HUES64 (cell line): ENCODE measurements at regions not wholly inside any gene's neighbourhood (a gene's known extent, or its start where the extent isn't known, plus 50 kb on each side); places are given as distances from the start of the nearest gene placed in this dataset.

Experiments
- H3K27ac ChIP-seq: 2 replicates; pipeline ENCODE4 v1.7.0; 2013; ENCODE audit warnings: low read depth, low read length, inconsistent platforms
- H3K27me3 ChIP-seq: 2 replicates; pipeline ENCODE4 v1.6.1; 2013; ENCODE audit warnings: mild to moderate bottlenecking, low read length; ENCODE audit not compliant: insufficient read depth
- H3K36me3 ChIP-seq: 2 replicates; pipeline ENCODE4 v1.6.1; 2013; ENCODE audit warnings: mild to moderate bottlenecking, low read length; ENCODE audit not compliant: insufficient read depth
- H3K4me1 ChIP-seq: 2 replicates; pipeline ENCODE4 v1.6.1; 2013; ENCODE audit warnings: mild to moderate bottlenecking, low read length, moderate library complexity; ENCODE audit not compliant: insufficient read depth
- H3K4me3 ChIP-seq: 2 replicates; pipeline ENCODE4 v1.5.1; 2013; ENCODE audit warnings: mild to moderate bottlenecking, low read length, moderate library complexity
- H3K9ac ChIP-seq: 2 replicates; pipeline ENCODE4 v1.6.1; 2013; ENCODE audit warnings: mild to moderate bottlenecking, low read depth, low read length
- H3K9me3 ChIP-seq: 2 replicates; pipeline ENCODE4 v1.6.1; 2013; ENCODE audit warnings: low read depth, low read length; ENCODE audit not compliant: insufficient read depth
- WGBS: fragments of 150-250, 120-280 bp; methylation state at CpG from one replicate; pipeline ENCODE4 v1.1.7; 2013; ENCODE audit warnings: missing lambda C conversion rate; 5-methylcytosine and 5-hydroxymethylcytosine counted together

GRCh38 chr5:86780018-86780417 lies 162.3 kb downstream of the COX7C start:
- no peaks in the 10 kb centered on the region for H3K27me3 ChIP-seq
- no peak overlapping the region for H3K27ac ChIP-seq
- H3K4me3 ChIP-seq = no peak overlapping the region
- no peaks in the 10 kb centered on the region for H3K36me3 ChIP-seq
- H3K4me1 ChIP-seq = no peaks in the 10 kb centered on the region
- H3K9me3 ChIP-seq = no peaks in the 10 kb centered on the region
- no peak overlapping the region for H3K9ac ChIP-seq

GRCh38 chr5:86786955-86787354 lies 169.2 kb downstream of the COX7C start:
- H3K9ac ChIP-seq = no peak overlapping the region
- WGBS = 95% methylated on average over 2 of the region's 2 CpGs

GRCh38 chr5:86795659-86796058 lies 177.9 kb downstream of the COX7C start:
- Histone ChIP-seq H3K27me3 (no peaks in the 10 kb centered on the region), H3K4me3 (no peak overlapping the region), H3K9ac (no peak overlapping the region), H3K4me1 (peaks cover 13% of the 10 kb centered on the region), H3K9me3 (no peaks in the 10 kb centered on the region), H3K36me3 (no peaks in the 10 kb centered on the region), H3K27ac (no peak overlapping the region)
- 94% methylated on average over 1 of the region's 3 CpGs for WGBS

More at GRCh38 chr5:86786955-86787354, 169.2 kb downstream of the COX7C start:
- Histone ChIP-seq H3K4me3 (no peak overlapping the region), H3K27me3 (no peaks in the 10 kb centered on the region), H3K36me3 (no peaks in the 10 kb centered on the region), H3K9me3 (no peaks in the 10 kb centered on the region), H3K27ac (no peak overlapping the region), H3K4me1 (no peaks in the 10 kb centered on the region)

GRCh38 chr5:86797677-86798076 lies 179.9 kb downstream of the COX7C start:
- Histone ChIP-seq H3K4me1 (peaks cover 13% of the 10 kb centered on the region), H3K9me3 (no peaks in the 10 kb centered on the region), H3K27me3 (no peaks in the 10 kb centered on the region), H3K27ac (no peak overlapping the region), H3K4me3 (no peak overlapping the region), H3K36me3 (no peaks in the 10 kb centered on the region), H3K9ac (no peak overlapping the region)

DNA sequence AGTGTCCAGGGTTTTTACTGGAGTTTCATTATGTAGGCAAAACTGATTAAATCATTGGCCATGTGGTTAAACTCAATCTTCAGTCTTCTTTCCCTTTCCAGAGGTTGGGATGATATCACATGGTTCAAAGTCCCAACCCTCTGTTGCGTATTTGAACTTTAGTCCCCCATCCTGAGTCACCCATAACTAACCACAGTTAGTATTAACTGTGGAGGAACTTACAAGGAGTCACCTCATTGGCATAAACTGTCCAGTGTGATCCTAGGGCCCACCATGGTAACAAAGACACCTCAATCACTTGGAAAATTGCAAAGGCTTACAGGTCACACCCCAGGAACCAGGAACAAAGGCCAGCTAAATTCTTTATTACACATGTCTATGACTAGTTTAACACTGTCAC lies 188.5 kb downstream of the COX7C start:
- Histone ChIP-seq H3K9ac (no peak overlapping the region), H3K27ac (no peak overlapping the region), H3K27me3 (no peaks in the 10 kb centered on the region), H3K4me1 (no peaks in the 10 kb centered on the region), H3K9me3 (peaks cover 14% of the 10 kb centered on the region), H3K36me3 (no peaks in the 10 kb centered on the region), H3K4me3 (no peak overlapping the region)
- WGBS = 92% methylated on average over 1 of the region's 1 CpG

- no peak overlapping the region for H3K9ac ChIP-seq
- no peaks in the 10 kb centered on the region for H3K27me3 ChIP-seq
- no peak overlapping the region for H3K27ac ChIP-seq
- no peaks in the 10 kb centered on the region for H3K4me1 ChIP-seq
- 83% methylated on average over 2 of the region's 3 CpGs for WGBS
- H3K9me3 ChIP-seq = peaks cover 14% of the 10 kb centered on the region
- no peak overlapping the region for H3K4me3 ChIP-seq
- H3K36me3 ChIP-seq = no peaks in the 10 kb centered on the region
Observed at GRCh38 chr5:86807046-86808031, 189.6 kb downstream of the COX7C start.

DNA sequence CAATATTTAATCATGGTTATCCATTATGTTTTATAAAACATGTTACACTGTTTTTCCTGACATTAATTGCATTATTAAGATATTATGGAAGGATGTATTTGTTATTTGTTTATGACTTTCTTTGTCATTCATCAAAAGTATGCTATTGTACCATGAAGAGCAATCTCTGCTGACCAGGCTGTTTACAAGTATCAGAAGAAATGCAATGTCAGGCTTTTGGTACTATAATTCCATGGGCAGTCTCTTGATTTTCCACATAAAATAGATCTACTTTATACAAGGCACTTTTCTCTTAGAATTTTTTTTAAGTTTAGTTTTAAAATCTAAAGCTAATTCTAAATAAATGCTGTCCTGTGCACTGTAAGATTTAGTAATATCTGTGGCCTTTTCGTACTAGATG lies 196.6 kb downstream of the COX7C start:
- H3K4me1 ChIP-seq = no peaks in the 10 kb centered on the region
- H3K27ac ChIP-seq = no peak overlapping the region
- H3K9ac ChIP-seq = no peak overlapping the region
- H3K36me3 ChIP-seq = no peaks in the 10 kb centered on the region
- no peaks in the 10 kb centered on the region for H3K9me3 ChIP-seq
- H3K27me3 ChIP-seq = no peaks in the 10 kb centered on the region
- 96% methylated on average over 1 of the region's 1 CpG for WGBS
- no peak overlapping the region for H3K4me3 ChIP-seq

GRCh38 chr5:86814907-86815306 lies 197.2 kb downstream of the COX7C start:
- no peak overlapping the region for H3K4me3 ChIP-seq

DNA sequence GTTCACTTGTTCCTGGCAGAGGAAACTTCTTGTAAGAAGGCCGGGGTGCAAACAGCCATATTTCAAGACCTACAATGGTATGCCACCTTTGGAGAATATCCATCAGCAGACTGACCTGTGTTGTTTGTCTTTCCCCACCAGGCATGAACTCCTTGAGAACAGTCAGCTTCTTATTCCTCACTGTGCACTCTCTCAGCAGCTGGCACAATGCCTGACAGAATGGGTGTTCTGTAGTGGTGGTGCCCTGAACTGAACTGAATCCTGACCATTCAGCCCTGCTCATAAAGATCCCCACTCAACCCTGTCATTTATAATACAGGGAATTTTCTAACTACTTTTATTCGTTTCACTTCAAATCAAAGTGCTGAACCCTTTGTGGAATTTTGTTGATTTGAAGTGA lies 206.9 kb downstream of the COX7C start:
- no peaks in the 10 kb centered on the region for H3K36me3 ChIP-seq
- no peak overlapping the region for H3K27ac ChIP-seq
- no peaks in the 10 kb centered on the region for H3K9me3 ChIP-seq
- H3K4me1 ChIP-seq = no peaks in the 10 kb centered on the region
- H3K9ac ChIP-seq = no peak overlapping the region
- WGBS = 92% methylated on average over 1 of the region's 2 CpGs
- no peaks in the 10 kb centered on the region for H3K27me3 ChIP-seq
- H3K4me3 ChIP-seq = no peak overlapping the region

More at GRCh38 chr5:86814907-86815306, 197.2 kb downstream of the COX7C start:
- no peak overlapping the region for H3K27ac ChIP-seq
- no peaks in the 10 kb centered on the region for H3K36me3 ChIP-seq
- H3K9ac ChIP-seq = no peak overlapping the region
- no peaks in the 10 kb centered on the region for H3K9me3 ChIP-seq
- H3K4me1 ChIP-seq = no peaks in the 10 kb centered on the region
- no peaks in the 10 kb centered on the region for H3K27me3 ChIP-seq

- no peaks in the 10 kb centered on the region for H3K4me1 ChIP-seq
- no peaks in the 10 kb centered on the region for H3K36me3 ChIP-seq
- no peaks in the 10 kb centered on the region for H3K9me3 ChIP-seq
- no peak overlapping the region for H3K27ac ChIP-seq
- H3K4me3 ChIP-seq = no peak overlapping the region
- H3K27me3 ChIP-seq = no peaks in the 10 kb centered on the region
- no peak overlapping the region for H3K9ac ChIP-seq
Observed at GRCh38 chr5:86831128-86831527, 213.4 kb downstream of the COX7C start.

GRCh38 chr5:86833868-86834267 lies 216.1 kb downstream of the COX7C start:
- Histone ChIP-seq H3K36me3 (no peaks in the 10 kb centered on the region), H3K4me1 (no peaks in the 10 kb centered on the region), H3K9me3 (no peaks in the 10 kb centered on the region), H3K27me3 (no peaks in the 10 kb centered on the region), H3K9ac (no peak overlapping the region), H3K4me3 (no peak overlapping the region), H3K27ac (no peak overlapping the region)
- 94% methylated on average over 1 of the region's 1 CpG for WGBS
